ENCODE measurements at regions not wholly inside any gene's neighbourhood (a gene's known extent, or its start where the extent isn't known, plus 50 kb on each side); places are given as distances from the start of the nearest gene placed in this dataset.

- no peak for DNase-seq (ENCODE audit: low spot score)
These were observed 198.7 kb upstream of the SALL3 start for GRCh38 chr18:78780719-78781600.

GRCh38 chr18:78781601-78781960 is 198.0 kb upstream of the SALL3 start:
- DNase-seq (ENCODE audit: low spot score) = no peak

DNA sequence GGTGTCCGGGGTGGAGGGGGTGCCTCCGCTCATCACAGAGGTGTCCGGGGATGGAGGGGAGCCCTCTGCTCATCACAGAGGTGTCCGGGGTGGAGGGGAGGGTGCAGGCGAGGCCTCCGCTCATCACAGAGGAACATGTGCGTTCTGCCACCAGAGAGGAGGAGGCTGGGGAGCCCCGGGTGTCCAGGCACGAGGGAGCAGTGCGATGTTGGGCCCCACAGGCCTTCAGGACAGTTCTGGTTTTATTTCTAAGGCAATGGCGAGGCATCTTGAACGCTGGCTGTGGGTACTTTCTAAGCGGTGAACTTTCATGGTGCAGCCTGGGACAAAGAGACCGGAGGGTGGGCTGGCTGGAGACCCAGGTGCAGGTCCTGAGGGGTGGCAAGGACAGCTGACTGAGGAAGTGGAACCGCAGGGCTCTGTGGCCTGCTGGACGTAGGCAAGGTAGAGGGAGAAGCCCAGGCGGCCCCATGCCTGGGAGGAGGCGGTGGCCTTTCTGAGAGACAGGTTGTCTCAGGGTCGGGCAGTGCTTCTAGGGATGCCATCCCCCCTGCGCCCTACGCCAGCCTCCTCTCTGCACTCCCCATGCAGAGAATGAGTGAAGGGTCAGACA is 196.6 kb upstream of the SALL3 start:
- no peak for DNase-seq (ENCODE audit: low spot score)

DNA sequence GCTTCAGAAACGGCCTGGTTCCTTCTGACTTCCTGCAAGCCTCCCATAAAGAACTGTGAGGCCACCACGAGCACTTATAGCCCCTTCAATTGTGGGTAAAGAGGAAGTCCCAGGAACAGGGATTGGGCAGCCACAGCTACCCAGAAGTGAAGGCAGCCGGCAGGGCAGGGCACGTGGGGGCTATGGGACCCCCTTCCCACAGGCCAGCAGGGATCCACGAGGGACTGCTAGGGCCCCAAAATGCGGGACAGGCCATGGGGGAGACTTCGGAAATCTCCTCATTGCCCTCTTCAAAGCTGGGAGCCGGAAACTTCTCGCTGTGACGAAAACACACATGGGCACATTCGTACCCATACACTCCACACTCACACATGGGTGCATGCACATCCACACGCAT is 196.1 kb upstream of the SALL3 start:
- DNase-seq (ENCODE audit: low spot score) = no peak

GRCh38 chr18:78784861-78785260 is 194.8 kb upstream of the SALL3 start:
- DNase-seq (ENCODE audit: low spot score) = no peak

DNA sequence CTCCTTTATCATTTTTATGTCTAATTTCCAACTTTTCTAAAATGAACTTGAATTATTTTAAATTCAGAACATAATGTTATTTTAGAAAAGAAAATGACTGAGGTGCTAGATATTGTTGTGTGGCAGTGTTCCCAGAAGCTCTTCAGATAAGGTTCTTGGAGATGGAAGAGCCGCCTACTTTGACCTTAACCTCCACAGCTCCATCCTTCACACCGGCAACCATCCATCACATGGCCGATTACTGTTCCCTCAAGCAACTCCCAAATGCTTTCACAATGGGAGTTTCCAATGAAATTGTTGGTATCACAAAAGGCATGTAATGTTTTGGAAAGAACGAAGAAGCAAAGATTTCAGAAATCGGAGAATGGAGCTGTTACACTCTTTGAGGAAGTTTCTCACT is 193.9 kb upstream of the SALL3 start:
- DNase-seq (ENCODE audit: low spot score) = no peak

DNA sequence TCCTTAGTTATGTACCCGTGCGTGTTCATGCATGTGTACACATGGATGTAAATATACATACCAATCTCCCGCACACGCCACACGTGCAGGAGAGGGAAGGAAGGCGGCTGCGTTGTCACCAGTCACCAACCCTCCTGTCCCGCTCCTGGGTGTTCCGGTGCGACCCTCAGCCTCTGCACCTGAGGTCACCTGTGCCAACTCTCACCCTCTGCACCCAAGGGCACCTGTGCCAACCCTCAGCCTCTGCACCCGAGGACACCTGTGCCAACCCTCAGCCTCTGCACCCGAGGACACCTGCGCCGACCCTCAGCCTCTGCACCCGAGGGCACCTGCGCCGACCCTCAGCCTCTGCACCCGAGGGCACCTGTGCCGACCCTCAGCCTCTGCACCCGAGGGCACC is 192.8 kb upstream of the SALL3 start:
- no peak for DNase-seq (ENCODE audit: low spot score)

DNA sequence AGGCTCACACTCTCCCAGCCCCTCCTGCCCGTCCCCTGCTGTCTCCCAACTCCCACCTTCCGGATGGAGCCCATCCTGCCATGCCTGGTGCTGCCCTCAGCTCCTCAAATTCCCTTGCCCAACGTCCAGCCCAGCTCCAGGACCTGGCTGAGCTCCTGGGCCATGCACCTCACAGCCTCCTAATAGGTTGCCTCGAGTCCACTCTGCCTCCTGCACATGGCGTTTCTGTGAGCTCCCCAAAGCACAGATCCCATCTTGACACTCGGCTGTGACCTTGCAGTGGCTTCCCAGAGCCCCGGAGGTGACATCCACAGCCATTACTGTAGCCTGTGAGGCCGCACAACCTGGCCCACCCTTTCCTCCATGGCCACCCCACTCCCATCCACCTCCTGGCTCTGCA is 191.9 kb upstream of the SALL3 start:
- no peak for DNase-seq (ENCODE audit: low spot score)

GRCh38 chr18:78788161-78788560 is 191.5 kb upstream of the SALL3 start:
- no peak for DNase-seq (ENCODE audit: low spot score)

DNA sequence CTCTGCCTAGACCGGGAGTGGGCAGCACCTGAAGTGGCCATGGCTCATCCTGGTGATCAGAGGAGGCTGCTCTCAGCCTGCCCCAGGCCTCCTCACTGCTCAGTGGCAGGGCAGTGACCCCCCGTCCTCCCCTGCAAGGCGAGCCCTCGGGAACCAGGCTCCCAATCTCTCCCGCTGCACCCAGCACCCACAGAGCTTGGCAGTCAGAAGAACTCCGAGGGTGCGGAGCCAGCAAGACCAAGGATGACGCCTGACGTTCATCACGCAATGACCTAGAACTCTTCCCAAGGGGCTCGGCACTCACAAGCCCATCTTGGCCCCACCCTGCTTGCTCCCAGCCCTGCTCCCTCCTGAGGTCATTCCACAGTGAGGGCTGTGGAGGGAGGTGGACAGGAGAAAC is 189.8 kb upstream of the SALL3 start:
- no peak for DNase-seq (ENCODE audit: low spot score)

DNA sequence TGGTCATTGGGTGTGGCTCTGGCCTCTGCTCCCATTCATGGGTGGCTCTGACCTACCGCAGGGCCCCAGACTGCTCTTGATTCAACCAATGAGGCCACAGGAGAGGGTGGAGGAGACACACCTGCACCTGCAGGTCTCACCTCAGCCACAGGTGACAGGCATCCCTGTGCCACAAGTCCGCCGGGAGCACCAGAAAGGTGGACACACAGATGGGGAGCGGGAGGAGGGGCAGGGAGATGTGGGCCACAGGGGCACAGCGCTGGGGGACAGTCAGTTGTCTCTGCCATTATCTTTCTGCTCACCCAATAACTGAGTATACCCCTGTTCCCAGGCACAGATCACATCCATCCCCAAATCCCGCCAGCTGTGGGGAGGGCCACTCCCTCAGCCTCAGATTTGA is 189.1 kb upstream of the SALL3 start:
- no peak for DNase-seq (ENCODE audit: low spot score)

DNA sequence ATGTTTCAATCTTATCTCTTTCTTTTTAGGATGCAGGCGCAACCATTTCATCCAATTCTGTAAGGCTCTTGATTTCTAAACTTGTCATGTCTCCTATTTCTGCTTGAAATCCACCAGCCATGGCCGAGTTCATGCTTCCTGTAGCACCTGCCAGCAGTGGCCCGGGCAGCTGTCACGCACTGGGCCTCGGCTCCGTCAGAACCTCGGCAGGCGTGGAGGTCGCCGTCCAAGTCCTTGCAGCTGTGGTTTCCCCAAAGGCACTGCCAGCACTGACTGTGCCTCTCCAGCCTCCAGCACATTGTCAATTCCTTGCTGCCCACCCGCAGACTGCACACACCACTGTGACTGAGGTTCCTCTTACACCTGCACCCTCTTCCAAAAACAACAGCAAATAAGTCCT is 188.7 kb upstream of the SALL3 start:
- DNase-seq (ENCODE audit: low spot score) = no peak

DNA sequence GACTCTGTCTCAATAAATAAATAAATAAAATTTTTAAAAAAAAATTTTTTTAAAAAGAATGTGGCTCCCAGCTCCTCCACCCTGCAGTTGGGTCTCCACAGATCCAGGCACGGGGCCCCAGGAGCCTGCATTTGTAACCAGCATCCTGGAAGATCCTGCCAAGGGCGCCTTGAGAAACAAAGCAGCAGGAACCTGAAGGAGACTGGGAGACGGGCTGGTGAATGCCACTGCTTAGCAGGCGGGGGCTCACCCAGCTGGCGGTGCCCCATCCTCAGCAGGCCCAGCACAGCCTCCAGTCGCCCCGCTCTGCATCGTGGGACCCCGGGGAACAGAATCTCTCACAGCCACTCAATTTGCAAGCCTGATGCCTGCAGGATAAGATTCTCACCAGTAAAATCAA is 187.5 kb upstream of the SALL3 start:
- no peak for DNase-seq (ENCODE audit: low spot score)

DNA sequence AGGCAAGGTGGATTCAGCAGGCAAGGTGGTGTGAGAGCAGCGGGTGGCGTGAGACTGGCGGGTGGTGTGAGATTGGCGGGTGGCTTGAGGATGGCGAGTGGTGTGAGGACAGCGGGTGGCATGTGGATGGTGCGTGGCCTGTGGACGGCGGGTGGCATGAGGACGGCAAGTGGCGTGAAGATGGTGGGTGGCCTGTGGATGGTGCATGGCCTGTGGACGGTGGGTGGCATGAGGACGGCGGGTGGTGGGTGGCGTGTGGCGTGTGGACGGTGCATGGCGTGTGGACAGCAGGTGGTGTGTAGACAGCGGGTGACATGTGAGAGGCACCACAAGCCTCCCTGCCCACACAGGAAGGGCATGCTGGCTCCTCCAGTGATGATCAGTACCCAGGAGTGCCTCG is 186.9 kb upstream of the SALL3 start:
- DNase-seq (ENCODE audit: low spot score) = no peak

- DNase-seq (ENCODE audit: low spot score) = no peak
These were observed 186.1 kb upstream of the SALL3 start for GRCh38 chr18:78793313-78794070.

- DNase-seq (ENCODE audit: low spot score) = no peak
These were observed 185.6 kb upstream of the SALL3 start for GRCh38 chr18:78794071-78794430.

GRCh38 chr18:78796693-78797455 is 182.7 kb upstream of the SALL3 start:
- no peak for DNase-seq (ENCODE audit: low spot score)

DNA sequence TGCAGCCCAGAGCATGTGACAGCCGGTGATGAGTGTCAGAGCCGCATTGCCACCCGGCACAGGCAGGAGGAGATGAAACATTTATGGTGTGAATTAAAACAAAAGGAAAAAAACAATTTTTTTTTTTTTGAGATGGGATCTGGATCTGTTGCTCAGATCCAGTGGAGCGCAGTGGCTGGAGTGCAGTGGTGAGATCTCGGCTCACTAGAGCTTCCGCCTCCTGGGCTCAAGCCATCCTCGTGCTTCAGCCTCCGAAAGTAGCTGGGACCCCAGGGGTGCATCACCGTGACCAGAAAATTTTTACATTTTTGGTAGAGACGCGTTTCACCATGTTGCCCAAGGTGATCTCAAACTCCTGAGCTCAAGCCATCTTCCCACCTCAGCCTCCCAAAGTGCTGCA is 182.1 kb upstream of the SALL3 start:
- DNase-seq (ENCODE audit: low spot score) = no peak

DNA sequence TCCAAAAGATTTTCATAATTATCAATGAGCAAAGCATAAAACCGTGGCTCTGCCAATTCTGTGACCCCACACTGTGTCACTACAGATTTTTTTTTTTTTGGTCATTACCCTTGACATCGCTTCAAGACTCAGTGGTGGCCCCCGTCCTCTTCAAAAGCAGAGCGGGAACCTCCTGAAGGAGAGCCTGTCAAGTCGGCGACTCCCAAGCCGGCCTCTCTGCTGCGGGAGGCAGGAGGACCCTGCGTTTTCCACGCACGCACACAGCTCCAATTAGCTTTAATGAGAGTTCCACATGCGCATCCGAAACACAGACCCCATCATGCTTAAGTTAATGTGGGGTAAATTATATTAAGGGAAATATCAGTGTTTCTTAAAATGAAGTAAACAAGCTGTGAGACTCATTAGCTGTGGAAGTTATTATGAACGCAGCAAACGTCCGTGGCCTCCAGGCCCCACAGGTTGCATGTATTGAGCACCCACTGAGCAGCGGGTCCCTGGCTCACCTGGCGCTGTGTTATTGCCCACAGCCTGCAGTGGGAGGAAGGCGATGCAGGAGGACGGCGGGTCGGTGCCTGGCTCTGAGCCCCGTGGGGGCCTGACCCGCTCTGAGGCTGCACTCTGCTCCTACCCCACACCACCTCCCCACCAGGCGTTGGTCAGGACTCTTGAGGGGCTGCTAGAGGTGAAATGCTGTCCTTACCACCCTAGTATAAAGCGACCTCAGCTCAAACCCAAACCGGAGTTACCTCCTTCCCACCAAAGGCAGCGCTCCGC is 181.0 kb upstream of the SALL3 start:
- no peak for DNase-seq (ENCODE audit: low spot score)

- no peak for DNase-seq (ENCODE audit: low spot score)
These were observed 180.1 kb upstream of the SALL3 start for GRCh38 chr18:78799382-78800089.
